Small intestine (tissue), 7 donors: ENCODE measurements at regions not wholly inside any gene's neighbourhood (a gene's known extent, or its start where the extent isn't known, plus 50 kb on each side); places are given as distances from the start of the nearest gene placed in this dataset.

Source experiments
- DNase-seq, 2 donors: peaks; one replicate each; pipeline versions ENCODE4 v3.0.0 to v3.0.0-alpha.2; 2013
- FAIRE-seq: peaks from 2 replicates; lab custom pipeline; 2012; peaks lifted over from hg19 to GRCh38; lab: Jason Lieb, UNC
- H3K27ac ChIP-seq, 3 donors: one replicate each; pipeline ENCODE4 v1.5.1; 2013; ENCODE audit warnings: low read length in 2 of 3, mild to moderate bottlenecking in 2 of 3, control low read depth in 1 of 3, inconsistent platforms in 1 of 3, low read depth in 1 of 3, moderate library complexity in 1 of 3
- H3K27me3 ChIP-seq, 3 donors: one replicate each; pipeline ENCODE4 v1.6.1; 2013; ENCODE audit warnings: low read length in 3 of 3, inconsistent platforms in 1 of 3; ENCODE audit not compliant: control insufficient read depth in 3 of 3, insufficient read depth in 3 of 3
- H3K36me3 ChIP-seq, 3 donors: one replicate each; pipeline ENCODE4 v1.6.1; 2013; ENCODE audit warnings: low read length in 3 of 3, inconsistent platforms in 1 of 3, low read depth in 1 of 3, mild to moderate bottlenecking in 1 of 3, moderate library complexity in 1 of 3; ENCODE audit not compliant: control insufficient read depth in 3 of 3, insufficient read depth in 2 of 3
- H3K4me1 ChIP-seq, 3 donors: one replicate each; pipeline ENCODE4 v1.6.1; 2013; ENCODE audit warnings: low read length in 2 of 3, inconsistent platforms in 1 of 3, low read depth in 1 of 3, mild to moderate bottlenecking in 1 of 3, moderate library complexity in 1 of 3; ENCODE audit not compliant: control insufficient read depth in 3 of 3, insufficient read depth in 2 of 3
- H3K4me3 ChIP-seq, 3 donors: one replicate each; pipeline ENCODE4 v1.5.1; 2013; ENCODE audit warnings: low read length in 3 of 3, control low read depth in 1 of 3, inconsistent platforms in 1 of 3, low read depth in 1 of 3, mild to moderate bottlenecking in 1 of 3, moderate library complexity in 1 of 3
- H3K9me3 ChIP-seq, 2 donors: one replicate each; pipeline ENCODE4 v1.6.1; 2013; ENCODE audit warnings: low read depth in 1 of 2, low read length in 1 of 2; ENCODE audit not compliant: control insufficient read depth in 2 of 2, insufficient read depth in 1 of 2
- WGBS, 3 donors: extraction: QIAGEN DNeasy Blood & Tissue Kit; methylation state at CpG; one replicate each; pipeline ENCODE4 v1.1.7; 2013; 5-methylcytosine and 5-hydroxymethylcytosine counted together
- donor health status: healthy with polysubstance abuse.
- donor health status: control.
- donor health status: control.
- donor health status: Bipolar disorder and iron deficiency.
- donor health status: healthy.

DNA sequence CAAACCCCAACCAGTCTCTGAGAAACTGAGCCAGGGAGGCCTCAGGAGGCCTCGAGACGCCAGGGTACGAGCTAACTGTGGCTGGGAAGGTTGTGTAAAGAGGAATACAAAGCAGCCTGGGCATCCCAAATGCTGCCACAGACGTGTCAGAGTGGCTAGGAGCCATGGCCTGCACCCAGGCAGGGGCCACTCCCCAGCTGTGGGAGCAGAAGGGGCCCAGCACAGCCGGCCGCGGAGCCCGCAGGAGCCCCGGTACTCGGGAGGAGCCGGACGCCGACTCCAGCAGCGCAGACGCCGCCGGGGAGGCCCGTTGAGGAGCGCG, 349.8 kb upstream of the B3GAT1 start:
- H3K27me3 ChIP-seq = peaks cover 0 to 3% (median 0%) of the 10 kb centered on the region in 3 donors
- peaks cover 0 to 3% of the 10 kb centered on the region in 2 donors for H3K9me3 ChIP-seq
- no peak for DNase-seq
- no peak for FAIRE-seq
- H3K36me3 ChIP-seq = no peaks in the 10 kb centered on the region
- H3K4me1 ChIP-seq = no peaks in the 10 kb centered on the region
- peak overlapping the region in 2 of 3 donors; percentile 24 to 32 for H3K4me3 ChIP-seq
- no peak overlapping the region for H3K27ac ChIP-seq
- 75 to 76% (median 76%) methylated on average over 20 of the region's 20 CpGs for WGBS, 3 donors

GRCh38 chr11:134761386-134761785, 349.3 kb upstream of the B3GAT1 start:
- H3K36me3 ChIP-seq = no peaks in the 10 kb centered on the region
- H3K27ac ChIP-seq = no peak overlapping the region
- peaks cover 0 to 3% of the 10 kb centered on the region in 2 donors for H3K9me3 ChIP-seq
- no peaks in the 10 kb centered on the region for H3K4me1 ChIP-seq
- DNase-seq (no peak), FAIRE-seq (no peak)
- peaks cover 0 to 3% (median 0%) of the 10 kb centered on the region in 3 donors for H3K27me3 ChIP-seq
- no peak overlapping the region for H3K4me3 ChIP-seq
- 78 to 93% (median 89%) methylated on average over 12 of the region's 12 CpGs for WGBS, 3 donors

GRCh38 chr11:134760957-134761356, 348.9 kb upstream of the B3GAT1 start:
- H3K27ac ChIP-seq = no peak overlapping the region
- H3K4me1 ChIP-seq = no peaks in the 10 kb centered on the region
- H3K36me3 ChIP-seq = no peaks in the 10 kb centered on the region
- H3K27me3 ChIP-seq = peaks cover 0 to 3% (median 0%) of the 10 kb centered on the region in 3 donors
- DNase-seq = no peak
- H3K4me3 ChIP-seq = no peak overlapping the region
- WGBS, 3 donors = 59 to 79% (median 63%) methylated on average over 3 of the region's 3 CpGs
- FAIRE-seq = no peak
- H3K9me3 ChIP-seq = peaks cover 0 to 3% of the 10 kb centered on the region in 2 donors

DNA sequence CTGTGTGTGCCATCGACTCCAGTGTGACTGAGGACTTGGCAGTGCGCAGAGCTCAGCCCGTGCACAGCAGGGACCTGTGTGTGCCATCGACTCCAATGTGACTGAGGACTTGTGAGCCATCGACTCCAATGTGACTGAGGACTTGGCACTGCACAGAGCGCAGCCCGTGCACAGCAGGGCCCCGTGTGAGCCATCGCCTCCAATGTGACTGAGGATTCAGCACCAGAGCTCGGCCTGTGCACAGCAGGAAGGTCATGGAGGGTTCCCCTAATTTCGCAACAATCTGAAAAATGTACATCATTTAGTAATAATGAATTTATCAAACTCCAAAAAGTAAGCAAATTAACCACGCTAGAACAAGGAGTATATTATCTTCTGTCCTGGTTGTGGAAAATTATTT, 348.3 kb upstream of the B3GAT1 start:
- H3K36me3 ChIP-seq = no peaks in the 10 kb centered on the region
- 80 to 90% (median 83%) methylated on average over 12 of the region's 12 CpGs for WGBS, 3 donors
- FAIRE-seq (no peak), DNase-seq (no peak)
- H3K4me1 ChIP-seq = no peaks in the 10 kb centered on the region
- H3K27ac ChIP-seq = no peak overlapping the region
- no peak overlapping the region for H3K4me3 ChIP-seq
- peaks cover 0 to 3% (median 0%) of the 10 kb centered on the region in 3 donors for H3K27me3 ChIP-seq
- peaks cover 0 to 3% of the 10 kb centered on the region in 2 donors for H3K9me3 ChIP-seq

GRCh38 chr11:134759855-134760254, 347.8 kb upstream of the B3GAT1 start:
- WGBS, 3 donors = 69 to 76% (median 73%) methylated on average over 9 to 11 of the region's 11 CpGs
- no peak for FAIRE-seq
- H3K9me3 ChIP-seq = peaks cover 0 to 3% of the 10 kb centered on the region in 2 donors
- no peak overlapping the region for H3K4me3 ChIP-seq
- peaks cover 0 to 3% (median 0%) of the 10 kb centered on the region in 3 donors for H3K27me3 ChIP-seq
- no peaks in the 10 kb centered on the region for H3K36me3 ChIP-seq
- no peak for DNase-seq
- H3K4me1 ChIP-seq = no peaks in the 10 kb centered on the region
- H3K27ac ChIP-seq = no peak overlapping the region

DNA sequence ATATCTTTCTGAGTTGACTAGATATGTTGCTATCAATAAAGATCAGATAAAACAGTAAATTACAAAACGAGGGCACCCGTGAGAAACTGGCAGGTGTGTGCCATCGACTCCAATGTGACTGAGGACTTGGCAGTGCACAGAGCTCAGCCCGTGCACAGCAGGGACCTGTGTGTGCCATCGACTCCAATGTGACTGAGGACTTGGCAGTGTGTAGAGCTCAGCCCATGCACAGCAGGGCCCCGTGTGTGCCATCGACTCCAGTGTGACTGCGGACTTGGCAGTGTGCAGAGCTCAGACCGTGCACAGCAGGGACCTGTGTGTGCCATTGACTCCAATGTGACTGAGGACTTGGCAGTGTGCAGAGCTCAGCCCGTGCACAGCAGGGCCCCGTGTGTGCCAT, 347.2 kb upstream of the B3GAT1 start:
- Histone ChIP-seq H3K27me3 (peaks cover 0 to 1% (median 0%) of the 10 kb centered on the region in 3 donors), H3K4me1 (no peaks in the 10 kb centered on the region), H3K27ac (no peak overlapping the region), H3K4me3 (no peak overlapping the region), H3K36me3 (no peaks in the 10 kb centered on the region), H3K9me3 (peaks cover 0 to 3% of the 10 kb centered on the region in 2 donors)
- no peak for DNase-seq
- WGBS, 3 donors = 54 to 70% (median 55%) methylated on average over 10 to 11 of the region's 11 CpGs
- FAIRE-seq = no peak

DNA sequence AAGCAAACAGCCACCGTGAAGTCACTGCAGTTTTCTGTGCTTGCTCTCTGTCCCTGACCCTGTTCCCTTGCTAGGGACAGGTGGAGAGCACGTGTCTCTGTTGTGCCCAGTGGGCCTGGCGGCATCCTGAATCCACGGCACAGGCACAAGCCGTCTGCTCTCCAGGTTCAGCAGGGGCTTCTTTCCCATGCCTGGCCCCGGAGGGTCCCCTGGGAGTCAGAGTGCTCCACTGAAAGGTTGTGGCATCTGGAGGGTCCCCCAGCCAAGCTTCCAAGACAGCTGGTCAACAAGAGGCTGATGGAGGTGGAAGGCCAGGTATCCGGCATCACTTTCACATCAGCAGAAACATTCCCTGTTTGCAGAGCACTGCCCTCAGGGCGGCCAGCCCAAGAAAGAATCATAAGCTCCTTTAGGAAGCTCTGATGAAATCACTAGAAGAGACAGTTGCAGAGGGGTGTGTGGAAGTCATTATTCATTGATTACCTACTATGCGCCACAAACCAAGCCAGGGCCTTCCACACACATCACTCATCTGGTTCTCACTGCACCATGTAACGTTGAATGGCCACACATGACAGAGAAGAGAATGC, 346.4 kb upstream of the B3GAT1 start:
- Histone ChIP-seq H3K27me3 (no peaks in the 10 kb centered on the region), H3K9me3 (peaks cover 0 to 3% of the 10 kb centered on the region in 2 donors), H3K4me1 (no peaks in the 10 kb centered on the region), H3K27ac (no peak overlapping the region), H3K36me3 (no peaks in the 10 kb centered on the region), H3K4me3 (no peak overlapping the region)
- 81 to 89% (median 83%) methylated on average over 10 of the region's 10 CpGs for WGBS, 3 donors
- FAIRE-seq = no peak
- DNase-seq = no peak

DNA sequence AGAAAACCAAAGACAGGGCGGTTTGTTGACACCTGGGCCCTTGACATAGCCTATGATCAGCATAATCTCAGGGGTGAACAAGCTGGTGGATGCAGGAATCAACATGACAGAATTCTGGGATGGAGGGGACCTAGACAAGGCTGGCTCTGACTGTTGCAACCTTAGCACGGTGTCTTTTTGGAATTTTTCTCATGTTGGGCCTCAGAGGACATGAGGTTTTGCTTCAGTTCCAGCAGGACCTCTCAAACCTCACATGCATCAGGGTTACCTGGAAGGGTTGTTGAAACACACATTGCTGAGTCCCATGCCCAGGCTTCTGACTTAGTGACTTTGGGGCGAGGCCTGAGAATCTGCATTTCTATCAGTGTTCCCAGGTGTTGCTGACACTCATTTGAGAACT, 345.6 kb upstream of the B3GAT1 start:
- 79 to 84% (median 81%) methylated on average over 3 of the region's 3 CpGs for WGBS, 3 donors
- peaks cover 0 to 6% (median 0%) of the 10 kb centered on the region in 3 donors for H3K4me1 ChIP-seq
- H3K27me3 ChIP-seq = no peaks in the 10 kb centered on the region
- no peak overlapping the region for H3K27ac ChIP-seq
- H3K9me3 ChIP-seq = no peaks in the 10 kb centered on the region
- DNase-seq (no peak), FAIRE-seq (no peak)
- H3K36me3 ChIP-seq = no peaks in the 10 kb centered on the region
- H3K4me3 ChIP-seq = no peak overlapping the region
